ENCODE measurements at regions not wholly inside any gene's neighbourhood (a gene's known extent, or its start where the extent isn't known, plus 50 kb on each side); places are given as distances from the start of the nearest gene placed in this dataset.
"Not testable (repeated sequence)": the region's sequence is repeated elsewhere in the genome, so short reads cannot be mapped to it uniquely, and the experiment has no call there.

DNA sequence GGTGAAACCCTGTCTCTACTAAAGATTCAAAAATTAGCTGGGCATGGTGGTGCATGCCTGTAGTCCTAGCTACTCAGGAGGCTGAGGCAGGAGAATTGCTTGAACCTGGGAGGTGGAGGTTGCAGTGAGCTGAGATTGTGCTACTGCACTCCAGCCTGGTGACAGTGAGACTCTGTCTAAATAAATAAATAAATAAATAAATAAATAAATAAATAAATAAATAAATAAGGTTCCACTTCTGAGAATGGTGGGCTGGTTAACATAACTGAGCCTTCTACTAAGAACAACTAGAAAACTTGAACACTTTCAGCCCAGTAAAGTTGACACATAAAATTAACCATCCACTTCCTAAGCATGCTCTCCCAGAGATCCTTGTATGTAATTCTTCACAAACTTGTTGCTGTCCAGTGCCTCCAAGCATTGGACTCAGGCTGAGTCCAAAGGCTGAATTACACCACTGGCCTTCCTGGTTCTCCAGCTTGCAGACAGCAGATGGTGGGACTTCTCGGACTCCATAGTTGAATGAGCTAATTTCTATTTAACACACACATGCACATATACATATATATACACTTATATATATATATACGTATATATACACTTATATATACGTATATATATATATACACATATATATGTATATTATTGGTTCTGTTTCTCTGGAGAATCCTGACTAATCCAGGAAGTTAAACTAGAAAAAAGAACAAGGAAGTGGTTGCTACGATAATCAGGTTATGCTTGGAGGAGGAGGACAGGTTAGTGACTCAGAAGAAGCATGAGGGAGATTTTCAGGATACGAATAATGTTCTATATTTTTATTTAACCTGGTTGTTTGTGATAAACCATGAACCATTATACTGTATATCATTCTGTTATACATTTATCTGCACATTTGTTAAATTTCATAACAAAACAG lies 348.8 kb downstream of the METTL4 start:
- DNase-seq (ENCODE audit: low read depth) = no peak
- TF ChIP-seq, protein P1, sequence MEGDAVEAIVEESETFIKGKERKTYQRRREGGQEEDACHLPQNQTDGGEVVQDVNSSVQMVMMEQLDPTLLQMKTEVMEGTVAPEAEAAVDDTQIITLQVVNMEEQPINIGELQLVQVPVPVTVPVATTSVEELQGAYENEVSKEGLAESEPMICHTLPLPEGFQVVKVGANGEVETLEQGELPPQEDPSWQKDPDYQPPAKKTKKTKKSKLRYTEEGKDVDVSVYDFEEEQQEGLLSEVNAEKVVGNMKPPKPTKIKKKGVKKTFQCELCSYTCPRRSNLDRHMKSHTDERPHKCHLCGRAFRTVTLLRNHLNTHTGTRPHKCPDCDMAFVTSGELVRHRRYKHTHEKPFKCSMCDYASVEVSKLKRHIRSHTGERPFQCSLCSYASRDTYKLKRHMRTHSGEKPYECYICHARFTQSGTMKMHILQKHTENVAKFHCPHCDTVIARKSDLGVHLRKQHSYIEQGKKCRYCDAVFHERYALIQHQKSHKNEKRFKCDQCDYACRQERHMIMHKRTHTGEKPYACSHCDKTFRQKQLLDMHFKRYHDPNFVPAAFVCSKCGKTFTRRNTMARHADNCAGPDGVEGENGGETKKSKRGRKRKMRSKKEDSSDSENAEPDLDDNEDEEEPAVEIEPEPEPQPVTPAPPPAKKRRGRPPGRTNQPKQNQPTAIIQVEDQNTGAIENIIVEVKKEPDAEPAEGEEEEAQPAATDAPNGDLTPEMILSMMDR (conservative IDR thresholded peaks at IDR 0.05; ENCODE audit: low read length) = no peak
- no peak overlapping the region for H3K4me3 ChIP-seq (ENCODE audit: low read length)

DNA sequence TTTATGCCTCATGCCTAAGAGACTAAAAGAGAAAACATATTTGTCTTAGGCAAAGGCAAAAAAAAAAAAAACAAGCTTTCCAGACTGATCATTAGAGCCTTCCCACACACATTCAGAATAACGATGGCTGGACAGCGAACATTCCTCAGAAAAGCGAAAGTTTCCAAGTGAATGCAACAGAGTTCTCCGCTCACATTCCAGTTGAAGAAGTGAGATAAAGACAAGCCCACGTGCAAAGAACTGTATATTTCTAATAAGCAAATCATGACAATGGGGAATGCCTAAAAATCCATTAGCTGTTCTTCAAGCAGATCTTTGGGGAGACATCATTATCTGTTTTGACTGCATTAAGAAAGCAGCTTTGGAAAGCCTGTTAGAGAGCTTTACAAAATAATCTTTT lies 347.9 kb downstream of the METTL4 start:
- DNase-seq (ENCODE audit: low read depth) = no peak
- TF ChIP-seq, protein P1 (conservative IDR thresholded peaks at IDR 0.05; ENCODE audit: low read length) = no peak
- peak overlapping the region; percentile 12; the same call in 1 of the 2 replicates for H3K4me3 ChIP-seq (ENCODE audit: low read length)

DNA sequence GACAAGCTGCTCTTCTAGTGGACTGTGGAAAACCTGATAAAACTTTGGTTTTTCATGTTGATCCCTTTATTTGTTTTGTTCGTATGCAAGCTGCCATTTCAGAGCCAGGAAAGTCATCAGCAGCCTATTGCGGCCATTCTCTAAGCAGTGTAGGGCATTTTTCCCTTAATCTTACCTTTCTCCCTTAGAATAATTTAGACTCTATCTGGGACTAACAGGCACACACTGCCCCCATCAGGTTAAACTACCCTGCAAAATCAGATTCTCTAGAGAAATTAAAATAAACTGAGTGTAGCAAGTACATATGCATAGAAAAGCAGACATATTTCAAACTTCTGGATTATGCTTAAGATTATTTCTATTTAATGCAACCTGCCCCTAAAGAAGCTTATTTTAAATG lies 347.5 kb downstream of the METTL4 start:
- DNase-seq (ENCODE audit: low read depth) = peak; percentile 11
- TF ChIP-seq, protein P1 (conservative IDR thresholded peaks at IDR 0.05; ENCODE audit: low read length) = peak; percentile 56
- no peak overlapping the region for H3K4me3 ChIP-seq (ENCODE audit: low read length)

- DNase-seq (ENCODE audit: low read depth) = no peak
- TF ChIP-seq, protein P1 (conservative IDR thresholded peaks at IDR 0.05; ENCODE audit: low read length) = no peak
- no peak overlapping the region for H3K4me3 ChIP-seq (ENCODE audit: low read length)
Measured at GRCh38 chr18:2236232-2236631, 335.1 kb downstream of the METTL4 start.

GRCh38 chr18:2237706-2238105 lies 333.6 kb downstream of the METTL4 start:
- no peak for DNase-seq (ENCODE audit: low read depth)
- H3K4me3 ChIP-seq (ENCODE audit: low read length) = no peak overlapping the region
- TF ChIP-seq, protein P1 (conservative IDR thresholded peaks at IDR 0.05; ENCODE audit: low read length) = no peak

DNA sequence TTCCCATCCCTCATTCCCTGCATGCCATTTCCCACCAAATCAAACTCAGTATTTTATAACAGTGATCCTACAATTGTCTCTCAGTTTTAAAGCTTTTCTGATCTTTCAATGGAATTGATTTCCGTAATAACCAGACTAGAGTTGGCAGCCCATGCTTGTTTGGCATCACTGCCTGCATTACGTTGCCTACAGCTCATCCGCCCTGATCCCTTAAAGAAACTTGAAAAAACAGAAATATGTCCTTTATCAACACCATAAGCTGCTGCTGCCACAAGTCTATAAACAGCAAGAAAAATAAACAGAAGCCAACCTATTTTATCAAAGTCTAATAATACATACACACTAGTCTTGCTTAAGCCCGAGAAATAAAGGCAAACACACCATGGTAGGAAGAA lies 331.0 kb downstream of the METTL4 start:
- no peak overlapping the region for H3K4me3 ChIP-seq (ENCODE audit: low read length)
- TF ChIP-seq, protein P1 (conservative IDR thresholded peaks at IDR 0.05; ENCODE audit: low read length) = no peak
- DNase-seq (ENCODE audit: low read depth) = peak; percentile 31

DNA sequence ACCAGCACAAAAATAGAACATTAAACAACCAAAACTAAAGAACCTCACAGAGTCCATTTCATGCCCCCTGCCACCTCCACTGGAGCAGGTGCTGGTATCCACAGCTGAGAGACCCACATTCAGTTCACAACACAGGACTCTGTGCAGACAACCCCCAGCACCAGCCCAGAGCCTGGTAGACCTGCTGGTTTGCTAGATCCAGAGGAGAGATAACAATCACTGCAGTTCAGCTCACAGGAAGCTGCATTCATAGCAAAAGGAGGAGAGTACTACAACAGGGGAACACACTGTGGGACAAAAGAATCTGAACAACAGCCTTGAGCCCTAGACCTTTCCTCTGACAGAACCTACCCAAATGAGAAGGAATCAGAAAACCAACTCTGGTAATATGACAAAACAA lies 326.7 kb downstream of the METTL4 start:
- TF ChIP-seq, protein P1 (conservative IDR thresholded peaks at IDR 0.05; ENCODE audit: low read length) = no peak
- DNase-seq (ENCODE audit: low read depth) = no peak
- H3K4me3 ChIP-seq (ENCODE audit: low read length) = no peak overlapping the region

GRCh38 chr18:2247101-2247500 lies 324.2 kb downstream of the METTL4 start:
- DNase-seq (ENCODE audit: low read depth) = not testable (repeated sequence)

More at GRCh38 chr18:2247101-2247500, 324.2 kb downstream of the METTL4 start:
- H3K4me3 ChIP-seq (ENCODE audit: low read length) = not testable (repeated sequence)

Data from AG10803 (cell line).